ENCODE measurements at regions not wholly inside any gene's neighbourhood (a gene's known extent, or its start where the extent isn't known, plus 50 kb on each side); places are given as distances from the start of the nearest gene placed in this dataset.
A peak's percentile ranks its signal among the peaks of the same experiment; 100 is the strongest.

- TF ChIP-seq, protein P1, sequence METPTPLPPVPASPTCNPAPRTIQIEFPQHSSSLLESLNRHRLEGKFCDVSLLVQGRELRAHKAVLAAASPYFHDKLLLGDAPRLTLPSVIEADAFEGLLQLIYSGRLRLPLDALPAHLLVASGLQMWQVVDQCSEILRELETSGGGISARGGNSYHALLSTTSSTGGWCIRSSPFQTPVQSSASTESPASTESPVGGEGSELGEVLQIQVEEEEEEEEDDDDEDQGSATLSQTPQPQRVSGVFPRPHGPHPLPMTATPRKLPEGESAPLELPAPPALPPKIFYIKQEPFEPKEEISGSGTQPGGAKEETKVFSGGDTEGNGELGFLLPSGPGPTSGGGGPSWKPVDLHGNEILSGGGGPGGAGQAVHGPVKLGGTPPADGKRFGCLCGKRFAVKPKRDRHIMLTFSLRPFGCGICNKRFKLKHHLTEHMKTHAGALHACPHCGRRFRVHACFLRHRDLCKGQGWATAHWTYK (CRISPR knock-in tag; IDR thresholded peaks at IDR 0.05), result no peak
- no peak for TF ChIP-seq POLR2G (IDR thresholded peaks at IDR 0.05; ENCODE audit: low read depth, low read length)
- TF ChIP-seq MCM2 (IDR thresholded peaks at IDR 0.05; ENCODE audit: low read depth), result no peak
- TF ChIP-seq BRCA1 (IDR thresholded peaks at IDR 0.05), result no peak
- TF ChIP-seq BRCA1 (CRISPR knock-in tag; IDR thresholded peaks at IDR 0.05), result no peak
- TF ChIP-seq SMAD3 (CRISPR knock-in tag; conservative IDR thresholded peaks at IDR 0.05), result no peak
- TF ChIP-seq TSC22D4 (tag; IDR thresholded peaks at IDR 0.05), result no peak
- no peak for TF ChIP-seq CCNT2 (IDR thresholded peaks at IDR 0.05; ENCODE audit: borderline replicate concordance, extremely low read depth, insufficient read length, low read depth, low read length)
- TF ChIP-seq HLTF (IDR thresholded peaks at IDR 0.05), result no peak
- TF ChIP-seq ZFPM2 (CRISPR knock-in tag; IDR thresholded peaks at IDR 0.05), result no peak
- TF ChIP-seq ZNF274 (IDR thresholded peaks at IDR 0.05; ENCODE audit: borderline replicate concordance, low read depth, low read length), result no peak
- no peak; the same call in 1 of the 2 replicates for TF ChIP-seq STAT5A (IDR thresholded peaks at IDR 0.05; ENCODE audit: borderline replicate concordance, low read length)
- TF ChIP-seq ESRRB (CRISPR knock-in tag; IDR thresholded peaks at IDR 0.05; ENCODE audit: borderline replicate concordance), result no peak
- TF ChIP-seq EP300 (IDR thresholded peaks at IDR 0.05; ENCODE audit: low read length), result peak; percentile 18; the same call in 1 of the 2 replicates
- TF ChIP-seq GATAD2B (IDR thresholded peaks at IDR 0.05; ENCODE audit: borderline replicate concordance), result no peak
- TF ChIP-seq ZNF140 (CRISPR knock-in tag; IDR thresholded peaks at IDR 0.05), result no peak
- 0 out of 2 replicates have a peak, but pooled peaks have one; percentile 16 for TF ChIP-seq SMARCA4 (IDR thresholded peaks at IDR 0.05)
- TF ChIP-seq SP1 (CRISPR knock-in tag; IDR thresholded peaks at IDR 0.05), result no peak
- TF ChIP-seq GATA2 (CRISPR knock-in tag; IDR thresholded peaks at IDR 0.05), result no peak
- no peak for TF ChIP-seq FIP1L1 (IDR thresholded peaks at IDR 0.05; ENCODE audit: low read depth, low read length, poor library complexity, severe bottlenecking)
- TF ChIP-seq ZNF668 (CRISPR knock-in tag; IDR thresholded peaks at IDR 0.05), result no peak
- TF ChIP-seq L3MBTL2 (IDR thresholded peaks at IDR 0.05), result peak; percentile 26; the same call in 1 of the 2 replicates
Observed at GRCh38 chr5:121758615-121759014, 93.1 kb upstream of the FTMT start (continued).

Measured in K562 (cell line).